Skeletal muscle satellite cell (primary cell): ENCODE measurements at regions not wholly inside any gene's neighbourhood (a gene's known extent, or its start where the extent isn't known, plus 50 kb on each side); places are given as distances from the start of the nearest gene placed in this dataset.
"Not testable (repeated sequence)": the region's sequence is repeated elsewhere in the genome, so short reads cannot be mapped to it uniquely, and the experiment has no call there.

Experiments
- H3K27me3 ChIP-seq: 2 replicates; pipeline ENCODE4 v1.7.0; 2013; ENCODE audit warnings: low read length; ENCODE audit not compliant: control insufficient read depth, insufficient read depth
- H3K36me3 ChIP-seq: 2 replicates; pipeline ENCODE4 v1.7.0; 2013; ENCODE audit warnings: mild to moderate bottlenecking, control low read depth, low read length; ENCODE audit not compliant: insufficient read depth
- H3K4me1 ChIP-seq: 2 replicates; pipeline ENCODE4 v1.7.0; 2013; ENCODE audit warnings: low read length; ENCODE audit not compliant: control insufficient read depth, insufficient read depth
- H3K4me2 ChIP-seq: 2 replicates; pipeline ENCODE4 v1.7.0; 2013; ENCODE audit warnings: mild to moderate bottlenecking, low read length
- H3K4me3 ChIP-seq: 2 replicates; pipeline ENCODE4 v1.7.0; 2013; ENCODE audit warnings: low read length
- H3K9ac ChIP-seq: 2 replicates; pipeline ENCODE4 v1.7.0; 2013; ENCODE audit warnings: mild to moderate bottlenecking, low read depth, low read length, moderate library complexity
- H3K9me3 ChIP-seq: replicated peaks from 2 replicates; pipeline ENCODE4 v1.7.0; 2013; ENCODE audit warnings: mild to moderate bottlenecking, control low read depth, low read length

DNA sequence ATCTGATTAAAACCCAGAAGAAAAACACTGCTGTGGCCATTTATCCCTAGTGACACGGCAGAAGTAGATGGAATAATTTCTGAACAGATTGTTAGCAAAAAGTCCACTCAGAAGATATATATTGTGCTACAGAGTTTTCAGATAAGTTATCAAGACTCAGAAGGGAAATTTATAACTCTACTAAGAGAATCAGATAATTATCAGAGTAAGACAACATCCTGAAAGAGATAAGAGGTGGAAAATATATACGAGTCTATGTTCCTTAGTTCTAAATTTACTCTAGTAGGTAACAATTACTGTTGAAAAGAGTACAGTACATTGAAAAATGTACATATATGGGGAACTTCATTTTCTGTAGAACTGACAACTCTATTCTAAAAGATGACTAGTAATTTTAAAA lies 176.7 kb downstream of the GNAI1 start:
- Histone ChIP-seq H3K27me3 (no peaks in the 10 kb centered on the region), H3K9me3 (no peaks in the 10 kb centered on the region), H3K9ac (no peak overlapping the region), H3K4me1 (peaks cover 9% of the 10 kb centered on the region), H3K4me2 (no peak overlapping the region), H3K36me3 (no peaks in the 10 kb centered on the region), H3K4me3 (no peak overlapping the region)

DNA sequence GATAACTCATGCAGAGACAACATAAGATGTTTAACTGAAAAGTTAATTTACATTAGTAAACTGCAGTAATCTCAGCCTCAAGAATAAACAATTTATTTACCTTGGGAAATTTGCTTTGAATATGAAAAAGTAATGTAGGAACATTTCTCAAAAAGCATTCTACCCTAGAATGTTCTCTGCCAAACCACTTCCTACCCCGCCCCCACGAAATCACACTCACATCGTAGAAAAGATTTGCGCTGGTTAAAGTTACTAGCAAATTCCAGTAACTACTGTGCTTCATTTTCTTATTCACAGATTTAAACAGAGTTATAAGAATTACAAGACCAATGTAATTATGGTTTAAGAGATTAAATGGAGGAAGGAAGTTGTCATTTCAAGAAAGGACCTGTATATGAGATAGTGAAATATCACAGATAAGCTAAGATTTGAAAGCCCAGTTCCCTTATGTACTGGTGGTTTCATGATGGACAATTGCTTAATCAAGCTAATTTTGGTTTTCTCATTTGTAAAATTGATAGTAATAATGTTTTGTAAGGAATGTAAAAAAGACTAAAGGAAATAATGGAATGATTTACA lies 175.4 kb downstream of the GNAI1 start:
- no peak overlapping the region for H3K9ac ChIP-seq
- no peak overlapping the region for H3K4me2 ChIP-seq
- peaks cover 9% of the 10 kb centered on the region for H3K4me1 ChIP-seq
- H3K27me3 ChIP-seq = no peaks in the 10 kb centered on the region
- no peaks in the 10 kb centered on the region for H3K36me3 ChIP-seq
- H3K9me3 ChIP-seq = no peaks in the 10 kb centered on the region
- H3K4me3 ChIP-seq = no peak overlapping the region

DNA sequence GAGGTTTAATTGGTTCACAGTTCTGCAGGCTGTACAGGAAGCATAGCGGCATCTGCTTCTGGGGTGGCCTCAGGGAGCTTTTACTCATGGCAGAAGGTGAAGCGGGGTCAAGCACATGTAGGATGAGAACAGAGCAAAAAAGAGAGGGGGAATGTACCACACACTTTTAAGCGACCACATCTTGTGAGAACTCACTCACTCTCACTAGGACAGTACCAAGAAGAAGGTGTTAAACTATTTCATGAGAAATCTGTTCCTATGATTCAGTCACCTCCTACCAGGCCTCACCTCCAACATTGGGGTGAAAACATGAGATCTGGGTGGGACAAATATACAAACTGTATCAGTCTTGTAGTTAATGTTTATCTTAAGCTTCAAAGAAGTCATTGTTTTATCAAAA lies 174.7 kb downstream of the GNAI1 start:
- no peak overlapping the region for H3K9ac ChIP-seq
- no peak overlapping the region for H3K4me3 ChIP-seq
- H3K4me1 ChIP-seq = peaks cover 9% of the 10 kb centered on the region
- H3K9me3 ChIP-seq = no peaks in the 10 kb centered on the region
- H3K4me2 ChIP-seq = no peak overlapping the region
- no peaks in the 10 kb centered on the region for H3K27me3 ChIP-seq
- no peaks in the 10 kb centered on the region for H3K36me3 ChIP-seq

DNA sequence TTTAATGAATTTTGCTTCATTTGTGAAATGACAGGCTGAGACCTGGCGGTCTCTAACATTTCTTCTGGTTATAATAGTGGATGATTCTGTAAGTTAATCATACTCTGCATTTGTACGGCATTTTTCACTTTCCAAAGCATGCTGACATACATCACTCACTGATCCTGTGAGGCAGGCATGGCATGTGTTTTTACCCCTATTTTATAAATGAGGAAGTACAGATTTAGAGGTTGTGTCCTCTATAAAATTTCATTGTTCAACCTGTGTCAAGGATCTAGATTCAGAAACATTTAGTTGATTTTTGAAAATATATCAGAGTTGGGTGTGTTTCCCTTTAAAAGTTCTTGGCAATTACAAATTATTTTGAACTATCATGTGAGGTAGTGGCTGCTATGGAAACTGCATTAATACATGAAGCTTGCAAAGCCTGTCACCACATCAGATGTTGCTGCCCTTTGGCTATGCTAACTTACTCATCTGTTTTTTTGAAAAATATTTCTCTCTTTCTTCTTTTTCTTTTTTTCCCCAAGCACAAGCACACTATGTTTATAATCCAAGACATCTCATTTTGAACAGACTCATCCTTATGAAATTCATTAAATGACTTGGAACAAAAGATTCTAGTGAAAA lies 172.7 kb downstream of the GNAI1 start:
- Histone ChIP-seq H3K9me3 (no peaks in the 10 kb centered on the region), H3K4me1 (peaks cover 7% of the 10 kb centered on the region), H3K4me3 (no peak overlapping the region), H3K4me2 (no peak overlapping the region), H3K36me3 (no peaks in the 10 kb centered on the region), H3K27me3 (no peaks in the 10 kb centered on the region), H3K9ac (no peak overlapping the region)

DNA sequence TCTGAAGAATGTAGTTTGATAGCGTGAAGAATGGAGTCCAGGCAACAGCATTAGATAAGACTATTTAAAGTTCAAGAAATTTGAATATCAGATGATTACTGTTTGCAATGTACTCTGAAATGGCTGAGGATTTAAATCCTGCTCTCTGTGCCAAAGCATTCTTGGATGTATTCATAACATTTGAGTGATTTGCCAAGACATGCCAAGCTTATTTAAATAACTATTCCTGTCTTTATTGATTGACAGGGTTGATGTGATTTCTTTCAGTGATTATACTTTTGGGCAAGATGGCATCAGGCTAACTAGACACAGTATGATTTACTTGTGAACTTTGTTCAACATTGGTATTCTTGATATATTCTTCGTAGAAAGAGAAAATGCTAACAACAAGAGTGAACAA lies 168.7 kb downstream of the GNAI1 start:
- Histone ChIP-seq H3K36me3 (no peaks in the 10 kb centered on the region), H3K4me2 (no peak overlapping the region), H3K9me3 (no peaks in the 10 kb centered on the region), H3K27me3 (no peaks in the 10 kb centered on the region), H3K4me3 (no peak overlapping the region), H3K4me1 (no peaks in the 10 kb centered on the region), H3K9ac (no peak overlapping the region)

DNA sequence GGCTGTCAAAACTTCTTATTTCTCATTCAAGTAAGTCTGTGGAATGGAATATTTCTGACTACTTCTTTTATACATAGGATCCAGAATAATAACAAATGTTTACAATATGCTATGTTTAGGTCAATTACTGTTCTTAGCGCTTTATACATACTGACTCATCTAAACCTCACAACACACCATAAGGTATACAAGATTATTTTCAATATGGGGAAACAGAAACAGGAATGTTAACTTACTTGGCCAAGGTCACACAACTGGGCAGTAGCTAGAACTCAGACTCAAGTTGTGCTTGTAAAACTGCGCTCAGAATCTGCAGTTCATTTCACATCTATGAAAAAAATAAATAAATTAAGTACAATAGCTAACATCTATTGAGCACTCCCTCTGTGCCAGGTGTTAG lies 168.0 kb downstream of the GNAI1 start:
- Histone ChIP-seq H3K4me2 (no peak overlapping the region), H3K9me3 (no peaks in the 10 kb centered on the region), H3K9ac (no peak overlapping the region), H3K4me1 (no peaks in the 10 kb centered on the region), H3K36me3 (no peaks in the 10 kb centered on the region), H3K27me3 (no peaks in the 10 kb centered on the region), H3K4me3 (no peak overlapping the region)

DNA sequence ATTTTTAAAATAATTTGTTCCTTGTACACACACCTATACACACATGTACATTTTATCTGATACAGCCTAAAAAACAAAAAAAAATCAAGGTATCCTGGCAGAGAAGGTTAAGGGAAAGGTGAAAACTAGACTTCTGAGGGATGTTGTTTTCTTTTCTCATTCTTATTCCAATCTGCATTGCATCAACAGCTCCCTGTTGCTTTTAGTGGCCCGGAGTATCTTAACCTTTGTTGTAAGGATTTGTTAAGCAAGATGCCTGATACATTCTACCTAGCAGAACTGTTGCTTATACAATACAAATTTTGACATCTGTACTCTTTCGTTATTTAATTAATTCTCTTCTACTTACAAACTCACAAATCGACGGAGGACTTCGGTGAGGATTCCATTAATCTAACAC lies 167.4 kb downstream of the GNAI1 start:
- Histone ChIP-seq H3K4me1 (no peaks in the 10 kb centered on the region), H3K4me2 (no peak overlapping the region), H3K36me3 (no peaks in the 10 kb centered on the region), H3K27me3 (no peaks in the 10 kb centered on the region), H3K4me3 (no peak overlapping the region), H3K9me3 (no peaks in the 10 kb centered on the region), H3K9ac (no peak overlapping the region)

DNA sequence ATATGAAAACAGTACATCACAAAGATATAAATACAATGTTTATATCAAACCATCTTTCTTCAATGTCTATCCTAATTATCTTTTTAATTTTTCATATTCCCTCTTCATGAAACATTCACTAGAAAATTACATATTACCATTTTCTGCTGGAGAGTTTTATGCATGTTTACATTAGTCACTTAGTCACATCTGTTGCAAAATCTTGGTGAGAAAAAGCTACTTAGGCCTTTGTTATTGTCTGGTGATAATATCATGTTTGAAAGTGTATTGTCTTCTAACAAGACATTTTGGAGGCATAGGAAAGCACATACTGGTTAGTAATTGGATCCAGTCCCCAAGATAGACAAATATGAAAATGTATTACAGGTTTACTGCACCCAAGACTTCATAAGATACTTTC lies 163.6 kb downstream of the GNAI1 start:
- H3K9me3 ChIP-seq = no peaks in the 10 kb centered on the region
- no peak overlapping the region for H3K4me3 ChIP-seq
- H3K27me3 ChIP-seq = no peaks in the 10 kb centered on the region
- H3K4me1 ChIP-seq = peaks cover 5% of the 10 kb centered on the region
- no peak overlapping the region for H3K9ac ChIP-seq
- H3K4me2 ChIP-seq = no peak overlapping the region
- no peaks in the 10 kb centered on the region for H3K36me3 ChIP-seq

DNA sequence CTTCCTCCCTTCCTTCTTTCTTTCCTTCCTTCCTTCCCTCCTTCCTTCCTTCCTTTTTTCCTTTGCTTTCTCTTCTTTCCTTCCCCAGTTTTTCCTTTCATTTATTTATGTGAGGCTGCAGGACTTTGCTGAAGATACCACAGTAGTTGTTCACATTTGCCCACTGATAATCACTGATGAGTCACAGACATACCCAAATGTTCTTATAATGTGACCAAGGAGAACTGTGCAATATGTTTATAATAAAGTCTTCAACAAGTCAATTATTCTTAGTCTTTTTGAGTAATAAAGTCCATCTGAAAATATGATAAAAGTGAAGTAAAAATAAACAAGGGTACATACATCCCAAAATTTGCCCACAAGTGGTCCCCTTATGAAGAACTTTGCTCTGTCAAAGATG lies 159.7 kb downstream of the GNAI1 start:
- H3K4me2 ChIP-seq = peak overlapping the region; percentile 42
- H3K9me3 ChIP-seq = no peaks in the 10 kb centered on the region
- no peak overlapping the region for H3K9ac ChIP-seq
- H3K4me3 ChIP-seq = no peak overlapping the region
- no peaks in the 10 kb centered on the region for H3K27me3 ChIP-seq
- H3K36me3 ChIP-seq = no peaks in the 10 kb centered on the region
- H3K4me1 ChIP-seq = peaks cover 5% of the 10 kb centered on the region

DNA sequence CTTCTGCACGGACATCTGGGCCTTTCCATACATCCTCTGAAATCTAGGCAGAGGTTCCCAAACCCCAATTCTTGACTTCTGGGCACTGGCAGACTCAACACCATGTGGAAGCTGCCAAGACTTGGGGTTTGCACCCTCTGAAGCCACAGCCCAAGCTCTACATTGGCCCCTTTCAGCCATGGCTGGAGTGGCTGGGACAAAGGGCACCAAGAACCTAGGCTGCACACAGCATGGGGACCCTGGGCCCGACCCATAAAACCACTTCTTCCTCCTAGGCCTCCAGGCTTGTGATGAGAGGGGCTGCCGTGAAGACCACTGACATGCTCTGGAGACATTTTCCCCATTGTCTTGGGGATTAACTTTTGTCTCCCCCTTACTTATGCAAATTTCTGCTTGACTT lies 158.0 kb downstream of the GNAI1 start:
- not testable (repeated sequence) for H3K9ac ChIP-seq, H3K27me3 ChIP-seq, H3K4me3 ChIP-seq, H3K9me3 ChIP-seq, H3K4me2 ChIP-seq, H3K36me3 ChIP-seq
- peaks cover 12% of the 10 kb centered on the region for H3K4me1 ChIP-seq

DNA sequence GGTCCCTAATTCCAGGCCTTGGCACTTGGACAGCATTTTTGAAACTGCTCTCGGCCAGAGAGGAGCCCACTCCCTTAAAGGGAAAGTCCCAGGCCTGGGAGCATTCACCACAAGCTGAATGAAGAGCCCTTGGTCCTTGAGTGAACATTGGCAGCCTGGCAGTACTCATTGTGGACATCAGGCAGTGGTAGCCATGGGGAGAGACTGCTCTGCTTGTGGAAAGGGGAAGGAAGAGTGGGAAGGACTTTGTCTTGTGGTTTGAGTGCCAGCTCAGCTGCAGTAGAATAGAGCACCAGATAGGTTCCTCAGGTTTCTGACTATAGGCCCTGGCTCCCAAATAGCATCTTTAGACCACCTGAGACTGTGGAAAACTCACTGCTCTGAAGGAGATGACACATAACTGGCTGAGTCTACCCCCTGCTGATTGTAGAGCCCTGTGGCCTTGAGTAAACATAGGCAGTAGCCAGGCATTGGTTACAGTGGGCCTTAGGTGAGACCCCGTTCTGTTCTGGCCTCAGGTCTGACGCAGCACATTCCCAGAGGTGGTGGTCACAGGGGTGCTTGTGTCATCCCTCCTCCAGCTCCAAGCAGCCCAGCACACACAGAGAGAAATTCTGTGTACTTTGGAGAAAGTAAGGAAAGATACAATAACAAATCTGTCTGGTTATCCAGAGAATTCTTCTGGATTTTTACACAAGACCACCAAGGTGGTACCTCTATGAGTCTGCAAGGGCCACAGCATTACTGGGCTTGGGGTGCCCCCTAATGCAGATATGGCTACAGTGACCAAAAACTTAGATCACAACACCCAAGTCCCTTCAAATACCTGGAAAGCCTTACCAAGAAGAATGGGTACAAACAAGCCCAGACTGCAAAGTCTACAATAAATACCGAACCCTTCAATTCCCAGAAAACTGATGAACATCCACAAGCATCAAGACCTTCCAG lies 153.8 kb downstream of the GNAI1 start:
- Histone ChIP-seq H3K27me3 (no peaks in the 10 kb centered on the region), H3K9ac (no peak overlapping the region), H3K9me3 (no peaks in the 10 kb centered on the region), H3K4me2 (no peak overlapping the region), H3K36me3 (no peaks in the 10 kb centered on the region), H3K4me3 (no peak overlapping the region), H3K4me1 (peaks cover 10% of the 10 kb centered on the region)
